ENCODE measurements at regions not wholly inside any gene's neighbourhood (a gene's known extent, or its start where the extent isn't known, plus 50 kb on each side); places are given as distances from the start of the nearest gene placed in this dataset.

DNA sequence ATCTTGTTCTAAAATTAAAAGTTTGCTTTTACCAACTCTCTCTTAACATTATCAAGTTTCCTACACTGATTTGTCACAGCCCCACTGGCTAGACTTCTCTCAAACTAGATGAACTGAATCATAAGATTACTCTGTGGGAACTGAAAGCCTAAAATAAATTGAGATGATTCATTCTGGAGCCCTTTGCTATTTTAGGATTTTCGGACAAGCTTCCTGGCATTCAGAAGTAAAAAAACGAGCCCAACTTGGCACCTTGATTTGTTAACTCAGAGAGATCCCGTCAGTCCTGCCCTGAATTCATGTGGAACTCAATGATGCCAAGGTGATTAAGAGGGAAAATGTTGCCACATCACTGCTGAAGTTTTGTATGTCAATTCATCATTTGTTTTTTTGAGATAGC lies 122.0 kb upstream of the NRSN1 start:
- TF ChIP-seq, protein P1, sequence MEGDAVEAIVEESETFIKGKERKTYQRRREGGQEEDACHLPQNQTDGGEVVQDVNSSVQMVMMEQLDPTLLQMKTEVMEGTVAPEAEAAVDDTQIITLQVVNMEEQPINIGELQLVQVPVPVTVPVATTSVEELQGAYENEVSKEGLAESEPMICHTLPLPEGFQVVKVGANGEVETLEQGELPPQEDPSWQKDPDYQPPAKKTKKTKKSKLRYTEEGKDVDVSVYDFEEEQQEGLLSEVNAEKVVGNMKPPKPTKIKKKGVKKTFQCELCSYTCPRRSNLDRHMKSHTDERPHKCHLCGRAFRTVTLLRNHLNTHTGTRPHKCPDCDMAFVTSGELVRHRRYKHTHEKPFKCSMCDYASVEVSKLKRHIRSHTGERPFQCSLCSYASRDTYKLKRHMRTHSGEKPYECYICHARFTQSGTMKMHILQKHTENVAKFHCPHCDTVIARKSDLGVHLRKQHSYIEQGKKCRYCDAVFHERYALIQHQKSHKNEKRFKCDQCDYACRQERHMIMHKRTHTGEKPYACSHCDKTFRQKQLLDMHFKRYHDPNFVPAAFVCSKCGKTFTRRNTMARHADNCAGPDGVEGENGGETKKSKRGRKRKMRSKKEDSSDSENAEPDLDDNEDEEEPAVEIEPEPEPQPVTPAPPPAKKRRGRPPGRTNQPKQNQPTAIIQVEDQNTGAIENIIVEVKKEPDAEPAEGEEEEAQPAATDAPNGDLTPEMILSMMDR (IDR thresholded peaks at IDR 0.05; ENCODE audit: poor library complexity, severe bottlenecking), result no peak
- TF ChIP-seq EZH2 (IDR thresholded peaks at IDR 0.05; ENCODE audit: borderline replicate concordance, insufficient read depth, low read length, poor library complexity, severe bottlenecking) (no peak), POLR2AphosphoS5 (IDR thresholded peaks at IDR 0.05) (no peak), RAD21 (conservative IDR thresholded peaks at IDR 0.05) (no peak), EP300 (conservative IDR thresholded peaks at IDR 0.05; ENCODE audit: poor library complexity, severe bottlenecking) (no peak), TAF1 (IDR thresholded peaks at IDR 0.05; ENCODE audit: low read depth) (no peak), SMC3 (conservative IDR thresholded peaks at IDR 0.05; ENCODE audit: poor library complexity) (no peak)
- TF ChIP-seq, protein P2, sequence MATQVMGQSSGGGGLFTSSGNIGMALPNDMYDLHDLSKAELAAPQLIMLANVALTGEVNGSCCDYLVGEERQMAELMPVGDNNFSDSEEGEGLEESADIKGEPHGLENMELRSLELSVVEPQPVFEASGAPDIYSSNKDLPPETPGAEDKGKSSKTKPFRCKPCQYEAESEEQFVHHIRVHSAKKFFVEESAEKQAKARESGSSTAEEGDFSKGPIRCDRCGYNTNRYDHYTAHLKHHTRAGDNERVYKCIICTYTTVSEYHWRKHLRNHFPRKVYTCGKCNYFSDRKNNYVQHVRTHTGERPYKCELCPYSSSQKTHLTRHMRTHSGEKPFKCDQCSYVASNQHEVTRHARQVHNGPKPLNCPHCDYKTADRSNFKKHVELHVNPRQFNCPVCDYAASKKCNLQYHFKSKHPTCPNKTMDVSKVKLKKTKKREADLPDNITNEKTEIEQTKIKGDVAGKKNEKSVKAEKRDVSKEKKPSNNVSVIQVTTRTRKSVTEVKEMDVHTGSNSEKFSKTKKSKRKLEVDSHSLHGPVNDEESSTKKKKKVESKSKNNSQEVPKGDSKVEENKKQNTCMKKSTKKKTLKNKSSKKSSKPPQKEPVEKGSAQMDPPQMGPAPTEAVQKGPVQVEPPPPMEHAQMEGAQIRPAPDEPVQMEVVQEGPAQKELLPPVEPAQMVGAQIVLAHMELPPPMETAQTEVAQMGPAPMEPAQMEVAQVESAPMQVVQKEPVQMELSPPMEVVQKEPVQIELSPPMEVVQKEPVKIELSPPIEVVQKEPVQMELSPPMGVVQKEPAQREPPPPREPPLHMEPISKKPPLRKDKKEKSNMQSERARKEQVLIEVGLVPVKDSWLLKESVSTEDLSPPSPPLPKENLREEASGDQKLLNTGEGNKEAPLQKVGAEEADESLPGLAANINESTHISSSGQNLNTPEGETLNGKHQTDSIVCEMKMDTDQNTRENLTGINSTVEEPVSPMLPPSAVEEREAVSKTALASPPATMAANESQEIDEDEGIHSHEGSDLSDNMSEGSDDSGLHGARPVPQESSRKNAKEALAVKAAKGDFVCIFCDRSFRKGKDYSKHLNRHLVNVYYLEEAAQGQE (IDR thresholded peaks at IDR 0.05; ENCODE audit: borderline replicate concordance), result no peak

Data from neural cell (in vitro differentiated cells).